ENCODE measurements at regions not wholly inside any gene's neighbourhood (a gene's known extent, or its start where the extent isn't known, plus 50 kb on each side); places are given as distances from the start of the nearest gene placed in this dataset.

DNA sequence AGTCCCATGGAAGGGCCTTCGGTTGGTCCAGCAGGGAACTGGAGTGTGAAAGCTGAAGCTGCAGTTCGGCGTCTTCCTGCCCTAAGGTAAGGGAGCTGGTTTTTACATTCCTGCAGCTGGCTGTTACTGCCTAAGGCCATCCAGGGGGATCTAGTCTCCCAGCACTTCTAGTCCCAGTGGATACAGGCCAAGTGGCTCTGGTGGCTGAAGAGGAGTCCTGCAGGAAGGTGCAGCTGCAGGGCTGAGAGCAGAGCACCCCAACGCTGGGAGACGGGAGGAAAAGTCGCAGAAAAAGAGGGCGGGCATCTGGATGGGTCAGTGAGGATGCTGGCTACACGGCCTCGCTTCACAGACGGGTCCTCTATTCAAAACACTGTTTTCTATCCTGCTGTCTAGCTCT lies 225.0 kb upstream of the HS6ST1 start:
- TF ChIP-seq, protein P1, sequence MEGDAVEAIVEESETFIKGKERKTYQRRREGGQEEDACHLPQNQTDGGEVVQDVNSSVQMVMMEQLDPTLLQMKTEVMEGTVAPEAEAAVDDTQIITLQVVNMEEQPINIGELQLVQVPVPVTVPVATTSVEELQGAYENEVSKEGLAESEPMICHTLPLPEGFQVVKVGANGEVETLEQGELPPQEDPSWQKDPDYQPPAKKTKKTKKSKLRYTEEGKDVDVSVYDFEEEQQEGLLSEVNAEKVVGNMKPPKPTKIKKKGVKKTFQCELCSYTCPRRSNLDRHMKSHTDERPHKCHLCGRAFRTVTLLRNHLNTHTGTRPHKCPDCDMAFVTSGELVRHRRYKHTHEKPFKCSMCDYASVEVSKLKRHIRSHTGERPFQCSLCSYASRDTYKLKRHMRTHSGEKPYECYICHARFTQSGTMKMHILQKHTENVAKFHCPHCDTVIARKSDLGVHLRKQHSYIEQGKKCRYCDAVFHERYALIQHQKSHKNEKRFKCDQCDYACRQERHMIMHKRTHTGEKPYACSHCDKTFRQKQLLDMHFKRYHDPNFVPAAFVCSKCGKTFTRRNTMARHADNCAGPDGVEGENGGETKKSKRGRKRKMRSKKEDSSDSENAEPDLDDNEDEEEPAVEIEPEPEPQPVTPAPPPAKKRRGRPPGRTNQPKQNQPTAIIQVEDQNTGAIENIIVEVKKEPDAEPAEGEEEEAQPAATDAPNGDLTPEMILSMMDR (IDR thresholded peaks at IDR 0.05; ENCODE audit: low read depth, low read length): no peak
- H3K4me3 ChIP-seq (ENCODE audit: low read depth, low read length): no peak overlapping the region
- DNase-seq (ENCODE audit: low read depth, low spot score): no peak
- in situ Hi-C loops (cut with HindIII; ENCODE audit: low sequenced_read_pairs): no loop called here

DNA sequence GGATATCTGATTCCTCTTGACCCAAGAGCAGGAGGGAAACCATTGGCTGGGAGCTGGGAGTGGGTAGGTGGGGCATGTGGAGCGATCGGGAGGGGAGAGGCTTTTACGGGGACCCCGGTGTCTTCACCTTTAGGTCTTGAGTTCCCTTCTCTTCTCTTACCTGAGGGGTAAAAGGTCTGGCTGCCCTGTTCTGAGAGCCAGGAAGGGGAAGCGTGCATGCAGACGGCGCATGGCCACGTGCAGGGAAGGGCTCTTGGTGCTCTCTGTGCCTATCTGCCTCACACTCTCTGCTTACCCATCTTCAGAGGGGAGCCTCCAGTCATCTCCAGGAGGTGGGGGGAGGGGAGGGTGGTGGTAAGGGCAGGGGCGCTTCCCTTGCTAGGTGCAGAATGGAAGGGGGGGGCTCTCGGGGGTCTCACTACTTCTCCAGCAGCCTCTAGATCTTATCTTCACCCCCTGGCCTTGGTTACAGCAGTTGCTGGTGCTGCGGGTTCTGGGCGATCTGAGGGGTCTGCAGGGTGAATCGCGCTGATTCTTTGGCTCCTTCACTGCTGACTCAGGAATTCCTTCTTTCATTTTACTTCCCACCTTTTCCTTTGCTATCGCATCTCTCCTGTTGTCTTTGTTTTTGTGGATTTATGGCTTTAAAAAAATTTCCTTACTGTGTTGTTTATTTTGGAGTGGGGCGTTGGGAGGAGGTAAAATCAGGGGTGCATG lies 225.8 kb upstream of the HS6ST1 start:
- DNase-seq (ENCODE audit: low read depth, low spot score): no peak
- TF ChIP-seq, protein P1 (IDR thresholded peaks at IDR 0.05; ENCODE audit: low read depth, low read length): no peak
- H3K4me3 ChIP-seq (ENCODE audit: low read depth, low read length): no peak overlapping the region
- in situ Hi-C loops (cut with HindIII; ENCODE audit: low sequenced_read_pairs): no loop called here

DNA sequence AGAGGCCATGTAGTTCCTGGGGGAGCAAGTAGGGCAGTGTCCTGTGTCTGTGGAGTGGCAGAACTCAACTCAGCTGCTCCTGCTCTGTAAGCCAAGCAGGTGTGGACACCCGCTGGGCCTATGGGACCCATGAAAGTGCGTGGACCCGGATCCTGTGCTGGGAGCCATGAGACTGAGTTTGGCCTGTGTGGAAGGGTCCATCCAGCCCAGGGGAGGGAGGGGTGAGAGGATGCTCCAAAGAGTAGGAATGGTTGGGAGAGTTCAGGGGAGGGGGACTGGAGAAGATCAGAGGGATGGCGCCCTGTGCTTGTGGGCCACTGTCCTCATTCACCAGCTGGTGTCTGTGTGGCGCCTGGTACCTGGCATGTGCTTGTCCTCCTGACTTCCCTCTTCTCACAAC lies 226.4 kb upstream of the HS6ST1 start:
- in situ Hi-C loops (cut with HindIII; ENCODE audit: low sequenced_read_pairs): no loop called here
- DNase-seq (ENCODE audit: low read depth, low spot score): no peak
- TF ChIP-seq, protein P1 (IDR thresholded peaks at IDR 0.05; ENCODE audit: low read depth, low read length): no peak
- H3K4me3 ChIP-seq (ENCODE audit: low read depth, low read length): no peak overlapping the region

DNA sequence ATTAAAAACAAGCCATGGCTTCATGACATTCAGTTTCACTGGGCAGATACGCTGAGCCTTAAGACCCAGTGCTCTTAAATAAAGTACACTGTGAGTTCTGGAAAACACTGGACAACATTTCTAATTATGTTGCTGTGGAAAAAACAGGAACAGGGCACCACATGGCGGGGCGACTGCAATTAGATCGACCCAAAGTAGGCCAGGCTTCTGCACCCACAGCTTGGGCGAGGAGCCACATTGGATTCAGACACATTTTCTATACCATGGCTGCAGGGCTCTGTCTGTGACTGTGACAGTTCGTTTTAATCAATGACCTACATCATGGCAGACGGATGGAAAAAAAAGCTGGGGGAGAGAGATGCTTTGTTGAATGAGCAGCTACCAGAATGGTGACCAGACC lies 227.2 kb upstream of the HS6ST1 start:
- no peak for DNase-seq (ENCODE audit: low read depth, low spot score)
- TF ChIP-seq, protein P1 (IDR thresholded peaks at IDR 0.05; ENCODE audit: low read depth, low read length): no peak
- H3K4me3 ChIP-seq (ENCODE audit: low read depth, low read length): no peak overlapping the region
- in situ Hi-C loops (cut with HindIII; ENCODE audit: low sequenced_read_pairs): no loop called here

DNA sequence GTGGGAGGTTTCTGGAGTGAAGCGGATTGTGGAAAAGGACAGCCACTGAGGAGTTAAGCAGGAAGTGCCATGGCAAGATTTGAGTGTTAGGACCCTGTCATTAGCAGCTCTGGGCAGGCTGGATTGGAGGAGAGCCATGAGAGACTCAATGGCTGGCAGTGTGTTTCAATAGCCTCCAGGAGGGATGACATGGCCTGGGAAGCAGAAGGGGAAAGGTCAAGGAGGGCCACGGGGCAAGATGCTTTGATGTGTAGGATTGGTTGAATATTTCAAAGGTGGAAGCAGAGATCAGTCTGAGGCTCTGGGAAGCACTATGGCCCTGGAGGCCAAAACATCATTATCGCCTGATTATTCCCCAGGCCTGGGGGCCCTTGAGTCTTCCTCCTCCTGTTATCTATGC lies 229.0 kb upstream of the HS6ST1 start:
- in situ Hi-C loops (cut with HindIII; ENCODE audit: low sequenced_read_pairs): no loop called here
- TF ChIP-seq, protein P1 (IDR thresholded peaks at IDR 0.05; ENCODE audit: low read depth, low read length): no peak
- DNase-seq (ENCODE audit: low read depth, low spot score): no peak
- no peak overlapping the region for H3K4me3 ChIP-seq (ENCODE audit: low read depth, low read length)

DNA sequence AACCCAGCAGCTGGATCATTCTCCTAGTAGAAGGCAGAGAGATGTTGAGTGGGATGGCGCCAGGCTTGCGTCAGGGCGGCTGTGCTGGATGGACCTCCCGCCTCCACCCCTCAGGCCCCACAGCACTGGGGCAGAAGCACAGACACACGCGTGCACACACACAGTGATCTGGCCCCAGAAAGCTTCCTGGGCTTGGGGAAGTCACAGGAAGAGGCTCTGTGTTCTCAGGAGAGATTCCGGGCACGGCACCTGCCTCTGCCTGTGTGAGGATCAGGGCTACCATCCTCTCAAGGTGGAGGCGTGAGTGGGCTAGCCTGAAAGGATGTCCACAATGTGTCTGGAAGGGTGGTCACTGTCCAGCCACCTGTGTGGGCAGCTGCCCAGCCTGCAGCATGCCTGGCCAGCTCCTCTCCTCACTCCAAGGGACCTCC lies 229.8 kb upstream of the HS6ST1 start:
- TF ChIP-seq, protein P1 (IDR thresholded peaks at IDR 0.05; ENCODE audit: low read depth, low read length): no peak
- DNase-seq (ENCODE audit: low read depth, low spot score): no peak
- H3K4me3 ChIP-seq (ENCODE audit: low read depth, low read length): no peak overlapping the region
- in situ Hi-C loops (cut with HindIII; ENCODE audit: low sequenced_read_pairs): no loop called here
